Ureter (tissue), 1 donor: ENCODE measurements at regions not wholly inside any gene's neighbourhood (a gene's known extent, or its start where the extent isn't known, plus 50 kb on each side); places are given as distances from the start of the nearest gene placed in this dataset.

Source experiments
- DNase-seq: peaks from one replicate; pipeline ENCODE4 v3.0.0-alpha.2; 2020; ENCODE audit warnings: low spot score
- donor health status: DM: yes; HTN: yes; CAD: no.

DNA sequence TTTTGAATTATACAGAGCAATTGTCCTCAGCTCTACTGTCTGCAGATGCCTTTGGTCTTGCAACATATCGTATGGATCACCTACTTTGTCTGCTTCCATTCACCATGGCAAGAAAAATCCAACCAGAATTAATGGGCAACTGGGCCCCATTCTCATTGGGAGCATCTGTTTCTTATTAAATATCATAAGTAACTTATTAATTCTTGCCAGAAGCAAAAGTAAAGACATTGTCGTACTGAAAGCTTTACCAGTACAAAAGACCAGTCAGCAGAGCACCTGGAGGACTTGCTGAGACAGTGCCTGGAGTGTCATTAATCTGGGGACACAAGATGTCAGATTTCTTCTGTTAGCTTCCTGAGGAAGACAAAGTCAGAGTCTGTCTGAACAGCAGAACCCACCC, 404.5 kb downstream of the INHBA start:
- DNase-seq: no peak

DNA sequence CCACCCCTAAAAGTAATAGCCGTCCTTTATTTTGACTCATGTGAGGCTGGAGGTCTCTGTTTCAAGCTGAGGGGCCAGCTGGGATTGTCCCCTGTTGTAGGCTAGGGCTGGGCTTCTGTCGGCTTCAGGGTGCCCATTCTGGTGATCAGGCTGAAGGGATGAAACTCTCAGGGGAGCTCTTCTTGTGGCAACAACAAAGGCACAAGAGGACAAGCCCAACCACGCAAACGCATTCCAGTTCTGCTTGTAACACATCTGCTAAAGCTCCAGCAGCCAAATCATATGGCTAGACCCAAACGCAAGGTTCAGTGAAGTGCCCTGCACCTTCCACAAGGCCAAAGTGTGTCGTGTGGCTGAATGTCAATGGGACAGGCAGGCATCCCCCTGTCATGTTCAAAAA, 405.7 kb downstream of the INHBA start:
- no peak for DNase-seq

GRCh38 chr7:41295455-41295815, 407.5 kb downstream of the INHBA start:
- no peak for DNase-seq

DNA sequence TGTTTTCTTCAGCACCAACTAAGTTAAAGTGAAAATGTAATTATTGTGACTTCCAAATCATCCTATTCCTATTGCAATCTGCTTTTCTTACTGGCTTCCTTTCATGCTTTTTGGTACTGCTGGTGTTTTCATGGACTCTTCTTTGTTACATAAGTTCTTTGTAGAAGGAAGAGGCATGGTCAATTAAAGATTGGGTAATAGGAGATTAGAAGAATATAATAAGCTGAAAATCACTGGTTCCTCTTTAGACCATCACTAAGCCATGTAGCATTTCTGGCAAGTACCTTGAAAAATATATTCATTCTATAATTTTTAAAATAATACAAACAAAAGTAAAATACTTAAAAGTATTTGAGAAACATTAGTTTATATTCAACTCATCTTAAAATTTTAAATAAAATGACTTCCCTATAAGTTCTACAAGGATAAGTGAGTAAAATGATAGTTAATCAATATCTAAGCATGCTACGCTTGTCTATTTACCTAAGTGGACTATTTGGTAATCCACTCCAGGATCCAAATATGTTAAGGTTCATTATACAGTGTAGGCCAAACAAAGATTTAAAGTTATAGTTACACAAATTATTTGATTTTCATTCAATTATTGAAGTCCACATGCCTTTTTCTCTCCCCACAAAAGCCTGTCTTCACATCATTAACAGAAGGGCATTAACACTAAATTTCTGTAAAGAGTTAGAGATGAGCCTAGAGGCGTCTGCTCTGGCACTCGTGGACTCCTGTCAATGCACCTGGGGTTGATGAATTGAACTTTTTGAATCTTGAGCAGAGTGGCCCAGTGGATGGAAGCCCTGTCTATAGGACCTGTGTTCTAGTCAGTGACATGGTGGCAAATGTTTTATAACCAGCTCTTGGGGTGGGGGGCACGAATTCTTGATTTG, 408.1 kb downstream of the INHBA start:
- no peak for DNase-seq

DNA sequence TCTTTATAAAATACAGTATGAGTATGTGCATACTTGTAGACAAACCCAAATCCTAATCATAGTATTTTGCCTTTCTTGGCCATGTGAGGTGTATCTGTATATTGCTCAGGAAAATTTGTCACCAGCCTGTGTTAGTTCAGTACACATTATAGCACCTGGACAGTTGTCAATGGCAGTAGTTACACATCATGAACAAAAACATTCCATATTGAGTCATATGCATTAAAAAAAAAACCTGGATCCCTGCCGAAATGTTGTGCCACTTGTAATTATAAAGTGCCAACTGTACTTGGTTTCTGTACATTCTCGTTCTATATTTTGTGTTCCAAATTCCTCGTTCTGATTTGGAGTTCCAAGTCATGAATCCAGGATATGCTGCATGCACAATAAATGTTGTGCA, 410.4 kb downstream of the INHBA start:
- no peak for DNase-seq

GRCh38 chr7:41287559-41288335, 415.1 kb downstream of the INHBA start:
- no peak for DNase-seq

DNA sequence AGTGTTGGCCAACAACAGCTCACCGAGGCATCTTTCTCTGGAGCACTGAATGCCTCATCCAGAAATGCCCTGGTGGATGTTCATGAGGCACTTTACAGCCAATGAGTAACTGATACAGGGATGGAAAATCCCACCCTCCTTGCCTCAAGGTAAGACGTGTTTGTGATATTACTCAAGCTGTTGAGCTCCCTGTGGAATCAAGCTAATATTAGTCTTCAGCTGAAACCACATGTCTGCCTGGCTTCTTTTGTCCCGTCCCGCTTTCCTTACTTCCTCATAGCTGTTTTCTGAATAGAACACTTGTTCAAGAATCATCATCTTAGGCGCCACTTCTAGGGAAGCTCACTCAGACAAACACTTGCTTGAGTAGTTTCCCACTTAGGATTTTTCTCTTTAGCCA, 422.4 kb downstream of the INHBA start:
- no peak for DNase-seq

- DNase-seq: no peak
Observed at GRCh38 chr7:41277561-41277960, 425.3 kb downstream of the INHBA start.

- no peak for DNase-seq
Observed at GRCh38 chr7:41275255-41275654, 427.6 kb downstream of the INHBA start.

DNA sequence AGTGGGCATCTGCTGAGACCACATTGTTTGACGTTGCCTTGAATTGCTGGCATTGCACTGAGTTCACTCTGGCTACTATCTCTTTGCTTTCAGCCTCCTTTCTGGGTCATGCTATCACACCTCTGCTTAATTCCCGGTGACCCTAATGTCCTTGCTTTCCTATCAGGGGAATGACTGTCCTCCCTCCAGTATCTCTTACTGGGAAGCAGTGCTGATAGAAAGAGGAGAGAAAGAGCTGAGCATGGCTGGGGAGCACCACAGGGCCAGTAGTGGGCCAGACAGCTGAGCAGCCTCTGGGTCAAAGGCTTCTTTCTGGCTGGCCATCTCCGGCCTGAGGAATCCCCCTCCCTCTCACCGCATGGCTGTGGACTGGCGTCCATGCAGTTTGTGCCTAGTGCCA, 428.7 kb downstream of the INHBA start:
- DNase-seq: no peak

GRCh38 chr7:41272664-41273063, 430.2 kb downstream of the INHBA start:
- DNase-seq: no peak

DNA sequence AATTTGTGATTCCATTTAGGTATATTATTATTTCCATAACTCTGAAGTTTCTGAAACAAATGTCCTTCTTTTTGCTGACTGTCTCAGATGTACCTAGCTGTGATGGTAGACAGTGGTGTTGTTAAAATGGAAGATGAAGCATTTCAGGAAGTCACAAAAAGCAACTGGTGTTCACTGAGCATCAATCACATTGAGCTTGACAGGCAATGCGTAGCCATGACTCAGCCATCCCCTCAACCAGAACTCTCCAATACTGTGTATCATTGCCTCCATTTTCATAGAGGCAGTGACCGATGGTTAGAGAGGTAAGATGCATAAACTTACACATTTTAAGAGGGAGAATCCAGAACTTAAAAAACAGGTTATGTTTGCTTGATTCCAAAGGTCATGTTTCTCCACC, 434.0 kb downstream of the INHBA start:
- DNase-seq: no peak

DNA sequence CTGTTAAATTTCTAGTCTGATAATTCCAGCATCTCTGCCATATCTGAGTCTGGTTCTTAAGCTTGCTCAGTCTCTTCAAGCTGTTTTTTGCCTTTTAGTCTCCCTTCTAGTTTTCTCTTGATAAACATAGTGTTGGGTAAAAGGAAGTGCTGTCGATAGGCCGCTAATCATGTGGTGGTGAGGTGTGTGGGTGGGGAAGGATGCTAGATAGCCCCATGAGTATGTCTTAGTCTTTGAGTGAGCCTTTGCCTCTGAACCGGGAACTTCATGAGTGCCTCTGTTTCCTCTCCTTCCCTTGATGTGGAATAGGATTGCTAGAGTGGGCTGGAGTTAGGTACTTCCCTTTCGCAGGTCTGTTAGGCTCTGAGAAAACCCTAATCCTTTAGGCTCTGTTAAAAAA, 441.8 kb downstream of the INHBA start:
- DNase-seq: no peak

DNA sequence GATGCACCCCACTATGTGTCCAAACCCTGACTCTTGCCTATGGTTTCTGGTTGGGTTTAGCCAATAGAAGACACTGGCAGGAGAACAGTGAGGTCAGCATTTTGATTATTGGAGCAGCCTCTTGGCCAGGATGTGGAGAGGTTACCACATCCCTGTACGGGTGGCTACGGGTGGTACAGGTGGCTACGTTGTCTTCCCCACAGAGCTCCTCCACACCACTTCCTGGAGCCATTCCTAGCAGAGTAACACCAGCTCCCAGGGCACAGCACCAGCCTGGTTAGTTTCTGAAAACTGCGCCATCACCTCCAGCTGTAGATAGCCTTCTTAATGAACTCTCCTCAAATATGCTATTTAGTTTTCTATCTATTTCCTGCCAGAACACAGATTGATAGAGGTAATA, 445.2 kb downstream of the INHBA start:
- no peak for DNase-seq

DNA sequence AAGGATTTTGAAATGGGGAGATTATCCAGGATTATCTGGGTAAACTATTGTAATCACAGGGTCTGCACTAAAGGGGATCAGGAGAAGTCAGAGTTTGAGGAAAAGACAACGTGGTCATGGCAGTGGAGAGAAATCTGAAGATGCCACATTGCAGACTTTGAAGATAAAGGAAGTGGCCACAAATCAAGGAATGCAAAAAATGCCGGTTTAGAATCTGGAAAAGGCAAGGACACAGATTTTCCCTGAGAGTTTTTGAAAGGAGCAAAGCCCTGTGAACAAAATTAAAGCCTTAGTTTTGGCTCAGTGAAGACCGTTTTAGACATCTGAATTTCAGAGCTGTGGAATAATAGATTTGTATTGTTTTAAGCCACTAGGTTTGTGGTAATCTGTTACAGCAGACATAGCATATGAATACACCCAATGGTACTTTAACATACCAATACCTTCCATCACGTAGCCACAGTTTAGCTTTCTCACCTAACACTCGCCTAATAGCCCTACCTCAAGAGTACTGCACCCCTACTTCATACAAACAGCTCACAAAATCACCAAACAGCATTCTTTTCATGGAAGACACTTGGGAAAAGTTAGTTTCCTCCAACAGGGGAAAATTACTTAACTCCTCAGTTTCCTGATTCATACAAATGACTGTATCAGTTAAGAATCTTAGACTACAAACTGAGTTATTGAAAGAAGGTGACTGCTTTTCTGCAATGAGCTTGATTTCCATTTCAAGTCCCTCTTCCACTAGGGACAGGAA, 446.5 kb downstream of the INHBA start:
- no peak for DNase-seq

DNA sequence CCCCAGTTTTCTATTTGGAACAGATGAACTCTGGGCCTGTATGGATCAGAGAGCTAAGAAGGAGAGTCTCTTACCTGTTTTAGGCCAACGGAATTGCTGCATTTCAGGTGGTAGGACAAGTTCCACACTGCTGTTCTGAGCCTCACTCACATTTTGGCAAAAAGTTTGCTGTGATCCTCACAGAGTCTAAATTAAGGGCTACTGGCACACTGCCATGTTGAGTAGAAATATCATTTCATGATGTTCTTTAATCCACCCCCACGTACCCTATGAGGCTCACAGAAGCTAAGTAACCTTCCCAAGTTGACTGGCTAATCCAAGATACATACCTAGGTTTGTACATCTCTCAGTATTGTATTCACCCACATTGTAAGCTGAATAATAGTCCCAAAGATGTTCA, 447.2 kb downstream of the INHBA start:
- no peak for DNase-seq

DNA sequence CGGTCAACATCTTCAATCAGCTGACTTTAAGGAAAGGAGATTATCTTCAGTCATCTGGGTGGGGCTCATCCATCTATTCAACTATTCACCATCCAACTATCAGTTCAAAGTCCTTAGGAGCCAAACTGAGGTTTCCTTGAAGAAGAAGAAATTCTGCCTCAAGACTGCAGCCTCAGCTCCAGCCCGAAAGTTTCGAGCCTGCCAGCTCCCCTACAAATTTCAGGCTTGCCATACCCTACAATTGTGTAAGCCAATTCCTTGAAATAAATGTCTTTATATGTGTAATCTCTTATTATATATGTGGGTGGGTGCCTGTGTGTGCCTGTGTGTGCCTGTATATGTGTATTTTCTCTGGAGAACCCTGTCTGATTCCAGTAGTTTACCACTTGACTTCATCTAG, 447.8 kb downstream of the INHBA start:
- no peak for DNase-seq

GRCh38 chr7:41252957-41253356, 449.9 kb downstream of the INHBA start:
- no peak for DNase-seq

- no peak for DNase-seq
Observed at GRCh38 chr7:41252551-41252950, 450.3 kb downstream of the INHBA start.

DNA sequence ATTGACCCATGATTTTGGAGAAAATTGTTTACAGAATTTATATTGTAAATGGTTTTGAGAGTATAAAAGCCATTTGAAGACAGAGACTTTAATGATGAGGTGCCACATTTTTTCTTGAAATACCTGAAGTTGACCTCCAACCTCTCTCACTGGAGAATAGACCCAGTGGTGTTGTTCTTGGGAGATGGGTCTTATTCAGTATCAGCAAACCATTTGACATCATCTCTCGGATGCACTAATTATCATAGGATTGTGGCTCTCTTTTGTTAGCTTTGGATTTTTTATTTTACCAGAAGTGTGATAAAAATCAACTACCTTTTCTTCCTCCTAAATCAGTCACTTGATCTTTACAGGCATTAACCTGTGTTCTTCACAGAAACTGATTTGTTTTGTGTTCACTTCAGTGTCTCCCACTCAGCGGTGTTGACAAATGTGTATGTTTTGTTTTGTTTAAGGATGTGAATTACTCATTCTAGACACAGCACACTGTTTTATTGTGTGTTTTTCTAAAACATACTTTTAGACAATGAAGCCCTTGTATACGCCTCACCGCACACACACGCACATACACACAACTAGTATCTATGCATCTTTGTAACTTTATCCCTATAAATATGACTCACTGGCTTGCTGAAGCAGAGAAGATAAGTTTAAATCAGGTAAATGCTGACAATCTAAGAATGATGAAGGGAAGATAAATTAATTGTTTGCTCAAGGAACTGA, 455.6 kb downstream of the INHBA start:
- no peak for DNase-seq

GRCh38 chr7:41245916-41246315, 457.0 kb downstream of the INHBA start:
- DNase-seq: no peak

GRCh38 chr7:41244246-41244645, 458.6 kb downstream of the INHBA start:
- DNase-seq: no peak
